Loucy (cell line): ENCODE measurements at regions not wholly inside any gene's neighbourhood (a gene's known extent, or its start where the extent isn't known, plus 50 kb on each side); places are given as distances from the start of the nearest gene placed in this dataset.

Source experiments
- H2AFZ ChIP-seq: fragments of 200-600 bp; sonication (generic); 2 replicates; pipeline ENCODE4 v1.6.0; 2016; ENCODE audit warnings: antibody characterized with exemption, mild to moderate bottlenecking, low read length, moderate library complexity
- H3F3A ChIP-seq: fragments of 200-600 bp; 2 replicates; pipeline ENCODE4 v1.6.0; 2016; ENCODE audit warnings: antibody characterized with exemption, low read depth, mild to moderate bottlenecking
- H3K27me3 ChIP-seq: fragments of 200-600 bp; sonication (generic); 2 replicates; pipeline ENCODE4 v1.6.1; 2014; ENCODE audit warnings: low read length, mild to moderate bottlenecking; ENCODE audit not compliant: insufficient read depth, poor library complexity, severe bottlenecking
- H3K36me3 ChIP-seq: fragments of 200-600 bp; sonication (generic); 2 replicates; pipeline ENCODE4 v1.6.1; 2016; ENCODE audit warnings: low read length; ENCODE audit not compliant: insufficient read depth
- H3K4me1 ChIP-seq: fragments of 200-600 bp; sonication (generic); 2 replicates; pipeline ENCODE4 v1.5.1; 2014; ENCODE audit warnings: low read length, mild to moderate bottlenecking; ENCODE audit not compliant: insufficient read depth, poor library complexity, severe bottlenecking
- H3K4me2 ChIP-seq: fragments of 200-600 bp; sonication (generic); 2 replicates; pipeline ENCODE4 v1.6.0; 2014; ENCODE audit warnings: antibody characterized with exemption, low read length, low read depth, mild to moderate bottlenecking; ENCODE audit not compliant: poor library complexity, severe bottlenecking
- H3K4me3 ChIP-seq: fragments of 200-600 bp; sonication (generic); 2 replicates; pipeline ENCODE4 v1.5.1; 2014; ENCODE audit warnings: low read length, mild to moderate bottlenecking, mixed read lengths; ENCODE audit not compliant: poor library complexity, severe bottlenecking
- H3K79me2 ChIP-seq: fragments of 200-600 bp; sonication (generic); 2 replicates; pipeline ENCODE4 v1.6.1; 2014; ENCODE audit warnings: low read length; ENCODE audit not compliant: insufficient read depth
- H3K9ac ChIP-seq: fragments of 200-600 bp; sonication (generic); 2 replicates; pipeline ENCODE4 v1.6.0; 2014; ENCODE audit warnings: mild to moderate bottlenecking, low read depth, low read length, moderate library complexity; ENCODE audit not compliant: poor library complexity, severe bottlenecking
- H3K9me2 ChIP-seq: fragments of 200-600 bp; sonication (generic); replicated peaks from 2 replicates; pipeline ENCODE4 v1.6.1; 2016; ENCODE audit warnings: low read depth, low read length, mixed read lengths
- H3K9me3 ChIP-seq: fragments of 200-600 bp; sonication (generic); 2 replicates; pipeline ENCODE4 v1.6.1; 2014; ENCODE audit warnings: mild to moderate bottlenecking, antibody characterized with exemption, low read length, low read depth; ENCODE audit not compliant: insufficient read depth
- H4K20me1 ChIP-seq: fragments of 200-600 bp; sonication (generic); 2 replicates; pipeline ENCODE4 v1.6.0; 2014; ENCODE audit warnings: antibody characterized with exemption, low read length, mild to moderate bottlenecking; ENCODE audit not compliant: insufficient read depth, poor library complexity, severe bottlenecking
- CTCF ChIP-seq: fragments of 200-600 bp; sonication (generic); conservative IDR thresholded peaks from 2 replicates; pipeline ENCODE4 v1.5.1; 2014; ENCODE audit warnings: mild to moderate bottlenecking, antibody characterized with exemption, low read length
- EZH2phosphoT487 ChIP-seq: fragments of 200-600 bp; IDR thresholded peaks from 2 replicates; pipeline ENCODE4 v1.6.1; 2018; ENCODE audit warnings: antibody characterized with exemption, mild to moderate bottlenecking, moderate library complexity, borderline replicate concordance

- Histone ChIP-seq H4K20me1 (no peaks in the 10 kb centered on the region), H3K9me2 (no peaks in the 10 kb centered on the region), H3K4me2 (no peak overlapping the region), H3K36me3 (no peaks in the 10 kb centered on the region), H2AFZ (no peak overlapping the region), H3K4me3 (no peak overlapping the region), H3K9ac (no peak overlapping the region), H3K79me2 (no peaks in the 10 kb centered on the region), H3K27me3 (no peaks in the 10 kb centered on the region), H3K9me3 (no peaks in the 10 kb centered on the region), H3K4me1 (no peaks in the 10 kb centered on the region), H3F3A (no peaks in the 10 kb centered on the region)
- no peak for TF ChIP-seq CTCF
- TF ChIP-seq EZH2phosphoT487 = no peak
These were observed 295.9 kb upstream of the CDH4 start for GRCh38 chr20:60956194-60956593.

- Histone ChIP-seq H3K9me3 (no peaks in the 10 kb centered on the region), H3K36me3 (no peaks in the 10 kb centered on the region), H3K79me2 (no peaks in the 10 kb centered on the region), H3K4me1 (no peaks in the 10 kb centered on the region), H3K9me2 (no peaks in the 10 kb centered on the region), H3K4me2 (no peak overlapping the region), H4K20me1 (no peaks in the 10 kb centered on the region), H3F3A (no peaks in the 10 kb centered on the region), H3K27me3 (no peaks in the 10 kb centered on the region), H3K4me3 (no peak overlapping the region), H2AFZ (no peak overlapping the region), H3K9ac (no peak overlapping the region)
- TF ChIP-seq CTCF (no peak), EZH2phosphoT487 (no peak)
These were observed 294.4 kb upstream of the CDH4 start for GRCh38 chr20:60957621-60958020.

- no peaks in the 10 kb centered on the region for H3K27me3 ChIP-seq
- no peaks in the 10 kb centered on the region for H3K79me2 ChIP-seq
- H3F3A ChIP-seq = no peaks in the 10 kb centered on the region
- no peaks in the 10 kb centered on the region for H3K4me1 ChIP-seq
- H3K9me3 ChIP-seq = no peaks in the 10 kb centered on the region
- H3K4me2 ChIP-seq = no peak overlapping the region
- H3K36me3 ChIP-seq = no peaks in the 10 kb centered on the region
- no peak overlapping the region for H2AFZ ChIP-seq
- H4K20me1 ChIP-seq = no peaks in the 10 kb centered on the region
- no peaks in the 10 kb centered on the region for H3K9me2 ChIP-seq
- no peak overlapping the region for H3K4me3 ChIP-seq
- TF ChIP-seq CTCF (no peak), EZH2phosphoT487 (no peak)
- no peak overlapping the region for H3K9ac ChIP-seq
These were observed 292.1 kb upstream of the CDH4 start for GRCh38 chr20:60959971-60960370.
